GM21526 (cell line): ENCODE measurements at regions not wholly inside any gene's neighbourhood (a gene's known extent, or its start where the extent isn't known, plus 50 kb on each side); places are given as distances from the start of the nearest gene placed in this dataset.

ENCODE experiments used
- ATAC-seq: cut with Tn5 transposase; IDR thresholded peaks from one replicate; pipeline ENCODE4 v1.9.1; 2021; ENCODE audit warnings: moderate library complexity; ENCODE audit not compliant: unreplicated experiment, low FRiP score

DNA sequence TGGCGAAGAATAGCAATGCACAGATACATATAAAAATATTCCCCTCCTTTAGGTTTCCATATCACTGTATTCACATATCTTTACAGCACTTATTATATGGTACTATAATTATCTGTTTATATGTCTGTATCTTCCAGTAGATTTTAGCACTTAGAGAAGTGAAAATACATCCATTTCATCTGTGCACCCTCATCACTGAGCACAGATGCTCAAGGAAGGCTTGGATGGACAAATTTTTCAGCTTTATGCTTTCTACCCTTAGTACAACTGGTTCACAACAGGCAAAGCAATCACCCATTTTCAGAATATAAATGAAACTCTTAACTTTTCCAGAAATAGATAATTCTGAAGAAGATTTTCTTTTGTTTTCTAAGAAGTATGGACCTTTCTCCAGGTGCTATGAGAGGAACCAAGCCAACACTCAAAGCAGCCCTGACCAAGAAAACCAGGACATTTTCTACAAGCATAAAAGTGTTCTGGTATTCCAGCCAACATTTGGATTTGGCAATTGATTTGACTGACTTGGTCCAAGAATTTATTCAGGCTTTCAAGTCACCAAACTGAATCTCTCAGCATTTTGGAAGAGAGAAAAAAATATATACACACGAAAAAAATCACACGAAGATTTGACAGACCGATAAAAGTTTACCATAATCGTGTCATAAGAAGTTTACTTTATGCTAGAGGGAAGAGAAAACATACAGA is 170.2 kb upstream of the CD180 start:
- no peak for ATAC-seq

DNA sequence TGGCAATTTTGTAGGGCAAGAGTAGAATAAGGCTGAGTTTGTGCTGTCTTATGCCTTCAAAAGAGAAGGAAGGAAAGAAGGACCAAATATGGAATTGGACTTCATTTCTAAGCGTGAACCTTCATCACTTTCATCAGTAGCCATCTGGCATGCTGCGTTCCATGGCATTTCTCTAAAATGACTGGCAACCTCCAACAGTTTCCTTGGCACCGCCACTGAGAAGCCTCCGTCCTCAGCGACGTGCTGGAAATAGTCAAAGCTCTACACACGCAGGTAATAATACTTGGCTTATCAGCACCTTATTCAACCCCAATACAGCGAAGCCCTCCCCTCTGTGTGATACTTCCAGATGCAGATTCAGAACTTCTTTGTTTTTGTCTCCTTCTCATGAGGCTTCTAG is 169.7 kb upstream of the CD180 start:
- ATAC-seq: no peak

GRCh38 chr5:67364381-67364970 is 167.9 kb upstream of the CD180 start:
- ATAC-seq: no peak

DNA sequence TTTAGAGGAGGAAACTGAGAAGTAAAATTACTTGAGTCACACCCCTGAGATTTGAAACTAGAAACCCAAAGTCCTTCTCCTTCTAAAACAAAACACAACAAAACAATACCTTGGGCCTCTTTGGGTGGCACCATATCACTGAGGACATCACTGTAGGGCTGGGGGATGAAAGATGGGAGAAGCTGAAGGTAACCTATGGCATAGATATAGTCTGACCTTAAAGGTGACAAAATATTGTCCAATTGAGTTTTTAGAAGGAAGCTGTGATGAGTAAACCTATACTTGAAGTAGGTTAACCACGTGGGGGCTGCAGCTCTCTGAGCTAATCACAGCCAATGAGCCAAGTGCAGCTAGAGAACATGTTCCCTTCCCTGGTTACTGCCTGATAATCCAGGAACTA is 167.4 kb upstream of the CD180 start:
- ATAC-seq: no peak

GRCh38 chr5:67363180-67363709 is 166.6 kb upstream of the CD180 start:
- ATAC-seq: no peak

GRCh38 chr5:67361932-67362729 is 165.5 kb upstream of the CD180 start:
- no peak for ATAC-seq

DNA sequence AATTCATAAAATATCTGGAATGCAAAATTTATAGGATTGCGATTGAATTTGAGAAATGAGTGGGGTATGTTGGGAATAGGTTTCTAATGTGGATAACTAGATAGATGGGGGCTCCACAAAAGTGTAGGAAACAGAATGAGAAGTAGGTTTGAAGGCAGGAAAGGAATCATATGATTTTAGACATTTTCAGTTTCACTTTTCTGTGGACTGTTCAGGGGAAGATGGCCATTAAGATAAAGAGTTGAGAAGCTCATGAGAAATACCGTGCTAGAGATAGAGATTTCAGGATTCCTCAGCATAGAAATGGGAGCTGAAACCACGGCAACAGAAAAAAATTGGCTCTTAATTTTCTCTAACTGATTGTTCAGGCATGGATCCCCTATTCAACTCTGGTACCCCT is 163.4 kb upstream of the CD180 start:
- ATAC-seq: no peak

- ATAC-seq: no peak
Observed at GRCh38 chr5:67358186-67358585, 161.6 kb upstream of the CD180 start.

DNA sequence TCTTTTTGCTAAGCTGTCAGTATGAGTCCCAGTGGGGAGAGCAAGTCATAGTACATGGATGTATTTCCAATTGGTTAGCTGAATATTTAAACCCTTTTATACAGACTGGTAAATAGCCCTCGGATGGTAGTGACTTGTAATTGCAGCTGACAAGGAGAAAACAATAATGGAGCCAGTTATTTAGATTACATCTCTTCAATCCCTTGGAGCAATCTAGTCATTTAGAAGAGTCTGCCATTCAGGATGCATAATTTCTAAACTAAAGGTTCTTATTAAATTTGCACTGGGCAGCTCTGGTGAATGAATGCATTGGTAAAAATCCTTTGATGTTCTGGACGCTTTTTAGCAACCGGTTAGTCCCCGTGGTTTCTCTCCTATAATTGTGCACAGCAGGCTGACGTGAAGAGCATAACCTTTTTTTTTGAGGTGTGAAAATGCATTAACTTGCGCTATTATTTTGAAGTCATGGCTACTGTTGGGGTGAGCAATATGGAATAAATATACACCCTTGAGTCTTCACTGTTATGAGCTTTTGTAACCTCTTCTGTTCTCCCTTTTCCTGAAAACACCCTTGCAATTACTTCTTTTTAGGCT is 158.6 kb upstream of the CD180 start:
- no peak for ATAC-seq

DNA sequence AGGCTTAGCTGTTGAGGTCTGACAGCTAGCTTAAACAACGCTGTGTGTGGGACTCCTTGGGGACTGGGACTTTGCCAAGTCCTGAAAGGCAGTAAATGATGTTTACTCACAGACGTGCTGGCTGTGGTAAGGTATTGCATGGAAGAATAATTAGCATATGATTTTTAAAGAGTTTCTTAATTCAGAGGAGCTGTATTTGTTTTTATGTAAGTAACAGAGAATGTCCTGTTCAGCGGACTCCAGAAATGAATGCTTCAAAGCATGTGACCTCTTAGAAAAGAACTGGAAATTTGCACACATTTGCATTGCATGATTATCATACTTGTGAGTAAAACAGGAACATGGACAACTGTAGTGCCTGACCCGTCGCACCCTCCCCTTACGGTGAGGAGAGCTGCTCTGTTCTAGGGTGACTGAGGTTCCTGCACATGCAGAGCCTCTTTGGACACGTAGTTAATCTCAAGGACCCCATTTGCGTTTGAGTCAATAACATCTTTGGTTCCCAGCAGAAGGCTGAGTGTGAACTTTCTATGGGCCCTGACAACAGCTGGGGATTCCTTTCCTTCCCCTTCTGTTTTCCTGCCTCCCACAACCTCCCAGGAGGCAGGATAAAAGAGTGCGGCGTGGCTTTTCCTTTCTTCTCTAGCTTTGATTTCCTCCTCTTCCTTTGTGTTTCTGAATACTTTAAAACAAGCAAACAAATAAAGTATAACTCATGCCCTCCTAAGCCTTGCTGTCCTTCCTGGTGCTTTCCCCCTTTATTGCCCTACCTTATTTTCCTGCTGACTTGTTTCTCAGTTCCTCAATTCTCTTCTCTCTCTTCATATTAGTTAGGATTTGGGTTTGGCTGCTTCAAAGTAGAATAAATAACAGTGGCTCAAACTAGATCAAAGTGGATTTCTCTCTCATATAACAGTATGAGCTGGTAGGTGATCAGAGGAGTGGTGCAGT is 157.2 kb upstream of the CD180 start:
- ATAC-seq: no peak

GRCh38 chr5:67350618-67351201 is 154.1 kb upstream of the CD180 start:
- ATAC-seq: no peak

- no peak for ATAC-seq
Observed at GRCh38 chr5:67350185-67350584, 153.6 kb upstream of the CD180 start.

GRCh38 chr5:67347821-67348220 is 151.2 kb upstream of the CD180 start:
- no peak for ATAC-seq

GRCh38 chr5:67346611-67347010 is 150.0 kb upstream of the CD180 start:
- ATAC-seq: no peak

GRCh38 chr5:67344870-67345269 is 148.3 kb upstream of the CD180 start:
- no peak for ATAC-seq

- no peak for ATAC-seq
Observed at GRCh38 chr5:67343835-67344234, 147.2 kb upstream of the CD180 start.

DNA sequence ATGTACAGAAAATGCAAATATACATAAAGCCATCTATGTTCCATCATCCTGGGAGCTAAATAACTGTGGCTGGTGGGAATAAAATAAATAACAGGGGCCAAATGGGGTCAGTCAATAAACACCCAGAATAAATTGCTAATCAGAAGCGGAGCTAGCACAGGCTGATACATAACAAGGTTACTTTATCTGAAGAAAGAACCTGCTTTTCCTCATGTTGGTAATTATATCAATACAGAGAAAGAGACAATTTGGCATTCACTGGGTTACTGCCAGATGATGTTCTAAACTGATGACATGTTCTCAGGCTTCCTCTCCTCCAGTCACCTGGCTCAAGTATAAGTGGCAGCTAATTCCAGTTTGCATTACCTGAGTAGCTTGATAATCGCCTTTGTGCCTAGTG is 144.9 kb upstream of the CD180 start:
- no peak for ATAC-seq

GRCh38 chr5:67339219-67339767 is 142.7 kb upstream of the CD180 start:
- no peak for ATAC-seq

DNA sequence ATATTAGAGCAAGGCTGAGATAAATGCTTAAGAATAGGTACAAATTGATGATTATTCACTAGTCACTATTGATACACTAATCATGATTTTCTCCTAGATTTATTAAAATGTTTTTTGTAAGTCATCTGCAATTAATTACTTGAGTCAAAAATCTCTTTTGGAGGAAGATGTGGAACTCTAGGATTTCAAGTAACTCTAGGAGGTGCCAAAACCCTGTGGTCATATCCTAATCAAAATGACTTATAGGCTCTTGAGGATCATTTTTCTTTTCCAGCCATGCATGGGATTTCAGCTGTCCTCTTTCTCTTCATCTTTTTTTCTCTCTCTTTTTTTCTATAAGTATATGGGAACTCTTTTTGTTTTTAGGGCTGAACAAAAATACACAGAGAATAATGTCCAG is 141.8 kb upstream of the CD180 start:
- ATAC-seq: no peak
